ENCODE measurements at regions not wholly inside any gene's neighbourhood (a gene's known extent, or its start where the extent isn't known, plus 50 kb on each side); places are given as distances from the start of the nearest gene placed in this dataset.

- TF ChIP-seq RAD21 (IDR thresholded peaks at IDR 0.05; ENCODE audit: low read depth) (no peak), NFIC (IDR thresholded peaks at IDR 0.05) (no peak), MAX (IDR thresholded peaks at IDR 0.05) (no peak), USF1 (IDR thresholded peaks at IDR 0.05) (no peak), TCF12 (IDR thresholded peaks at IDR 0.05; ENCODE audit: low read depth) (no peak), EP300 (IDR thresholded peaks at IDR 0.05; ENCODE audit: borderline replicate concordance) (no peak), TEAD4 (IDR thresholded peaks at IDR 0.05) (no peak), YY1 (IDR thresholded peaks at IDR 0.05; ENCODE audit: low read depth) (no peak), ZBTB7A (IDR thresholded peaks at IDR 0.05; ENCODE audit: low read depth) (no peak)
These were observed 56.6 kb upstream of the SLC6A14 start for GRCh38 chrX:116379854-116380253.

GRCh38 chrX:116384406-116384954 is 51.9 kb upstream of the SLC6A14 start:
- TF ChIP-seq FOXM1 (IDR thresholded peaks at IDR 0.05; ENCODE audit: borderline replicate concordance, low read depth) (no peak), USF1 (IDR thresholded peaks at IDR 0.05) (no peak), RAD21 (IDR thresholded peaks at IDR 0.05; ENCODE audit: low read depth) (no peak), NFIC (IDR thresholded peaks at IDR 0.05) (no peak), TEAD4 (IDR thresholded peaks at IDR 0.05) (no peak), TCF12 (IDR thresholded peaks at IDR 0.05; ENCODE audit: low read depth) (no peak), ZBTB7A (IDR thresholded peaks at IDR 0.05; ENCODE audit: low read depth) (no peak)

All from Ishikawa (cell line).